ENCODE measurements at regions not wholly inside any gene's neighbourhood (a gene's known extent, or its start where the extent isn't known, plus 50 kb on each side); places are given as distances from the start of the nearest gene placed in this dataset.

DNA sequence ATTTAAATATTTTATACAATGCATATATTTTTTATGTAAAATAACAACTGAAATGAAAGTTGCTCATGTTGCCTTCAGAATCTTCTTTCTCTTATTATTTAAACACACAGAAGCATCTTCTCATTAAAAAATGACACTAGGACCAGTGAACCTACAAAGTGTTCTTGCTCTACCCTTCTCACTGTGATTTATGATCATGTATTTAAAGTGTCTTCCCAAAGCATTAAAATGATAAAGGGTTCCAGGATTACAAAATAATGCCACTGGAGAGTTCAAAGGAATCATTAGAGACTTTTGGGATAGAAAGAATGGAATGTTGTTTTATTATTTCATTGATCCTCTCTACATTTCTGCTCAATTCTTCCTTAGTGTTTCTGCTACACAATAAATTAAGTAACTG is 643.6 kb upstream of the SLITRK1 start:
- TF ChIP-seq CTCF (IDR thresholded peaks at IDR 0.05) (no peak), POLR2AphosphoS5 (IDR thresholded peaks at IDR 0.05) (no peak), POLR2A (IDR thresholded peaks at IDR 0.05) (no peak)

Data from breast epithelium (tissue), 3 donors.